ENCODE measurements at regions not wholly inside any gene's neighbourhood (a gene's known extent, or its start where the extent isn't known, plus 50 kb on each side); places are given as distances from the start of the nearest gene placed in this dataset.

DNA sequence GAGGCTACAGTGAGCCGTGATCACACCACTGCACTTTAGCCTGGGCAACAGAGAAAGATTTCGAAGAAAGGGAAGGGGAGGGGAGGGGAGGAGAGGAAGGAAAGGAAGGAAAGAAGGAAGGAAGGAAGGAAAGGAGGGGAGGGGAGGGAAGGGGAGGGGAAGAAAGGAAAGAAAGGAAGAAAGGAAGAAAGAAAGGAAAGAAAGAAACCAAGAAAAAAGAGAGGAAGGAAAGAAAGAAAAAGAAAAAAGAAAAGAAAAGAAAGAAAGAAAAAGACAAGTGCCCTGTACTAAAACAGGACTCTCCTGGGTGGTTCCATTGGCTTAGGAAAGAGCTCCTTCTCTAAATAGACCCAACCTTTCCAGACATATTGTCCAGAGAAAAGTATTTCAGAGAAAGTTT lies 136.6 kb downstream of the PXDC1 start:
- TF ChIP-seq, protein P1, sequence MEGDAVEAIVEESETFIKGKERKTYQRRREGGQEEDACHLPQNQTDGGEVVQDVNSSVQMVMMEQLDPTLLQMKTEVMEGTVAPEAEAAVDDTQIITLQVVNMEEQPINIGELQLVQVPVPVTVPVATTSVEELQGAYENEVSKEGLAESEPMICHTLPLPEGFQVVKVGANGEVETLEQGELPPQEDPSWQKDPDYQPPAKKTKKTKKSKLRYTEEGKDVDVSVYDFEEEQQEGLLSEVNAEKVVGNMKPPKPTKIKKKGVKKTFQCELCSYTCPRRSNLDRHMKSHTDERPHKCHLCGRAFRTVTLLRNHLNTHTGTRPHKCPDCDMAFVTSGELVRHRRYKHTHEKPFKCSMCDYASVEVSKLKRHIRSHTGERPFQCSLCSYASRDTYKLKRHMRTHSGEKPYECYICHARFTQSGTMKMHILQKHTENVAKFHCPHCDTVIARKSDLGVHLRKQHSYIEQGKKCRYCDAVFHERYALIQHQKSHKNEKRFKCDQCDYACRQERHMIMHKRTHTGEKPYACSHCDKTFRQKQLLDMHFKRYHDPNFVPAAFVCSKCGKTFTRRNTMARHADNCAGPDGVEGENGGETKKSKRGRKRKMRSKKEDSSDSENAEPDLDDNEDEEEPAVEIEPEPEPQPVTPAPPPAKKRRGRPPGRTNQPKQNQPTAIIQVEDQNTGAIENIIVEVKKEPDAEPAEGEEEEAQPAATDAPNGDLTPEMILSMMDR (IDR thresholded peaks at IDR 0.05) = no peak
- TF ChIP-seq POLR2A (IDR thresholded peaks at IDR 0.05) = no peak

Measured in prostate gland (tissue), 2 donors.